ENCODE measurements at regions not wholly inside any gene's neighbourhood (a gene's known extent, or its start where the extent isn't known, plus 50 kb on each side); places are given as distances from the start of the nearest gene placed in this dataset.

DNA sequence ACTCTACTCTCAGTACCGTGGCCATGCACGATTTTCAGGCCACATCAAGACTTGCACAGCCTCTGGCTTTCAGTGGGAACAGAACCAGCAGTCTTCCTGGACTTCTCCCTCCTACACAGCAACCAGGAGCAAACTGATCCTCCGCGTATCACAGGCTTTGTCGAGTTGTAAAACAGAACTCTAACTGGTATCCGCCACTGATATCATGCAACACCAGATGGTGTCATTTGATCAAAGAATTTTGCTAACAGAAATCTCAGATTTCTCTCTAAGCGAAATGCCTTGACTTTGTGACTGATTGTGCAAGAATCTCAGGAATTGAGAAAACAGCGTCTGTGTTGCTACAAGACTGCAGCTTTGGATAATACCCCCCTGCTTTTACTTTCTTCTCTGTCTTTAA is 85.7 kb downstream of the COPS8 start:
- DNase-seq: no peak

DNA sequence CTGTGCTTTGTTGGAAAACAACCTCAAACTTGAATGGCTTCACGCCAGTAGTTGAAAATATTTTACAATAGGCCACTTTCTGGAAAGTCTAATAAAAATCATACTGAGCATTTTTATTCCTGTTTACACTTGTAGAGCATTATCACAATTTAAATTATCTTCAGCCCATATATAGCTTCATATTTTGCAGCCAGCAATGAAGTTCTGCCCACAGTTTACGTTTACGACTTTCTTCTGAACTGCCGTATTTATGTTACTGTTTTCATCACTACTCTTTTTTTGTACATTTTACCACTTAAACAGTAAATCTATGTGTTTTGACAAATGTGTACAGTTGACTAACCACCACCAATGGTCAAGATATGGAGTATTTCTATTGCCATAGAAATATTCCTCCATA is 86.2 kb downstream of the COPS8 start:
- DNase-seq: no peak

DNA sequence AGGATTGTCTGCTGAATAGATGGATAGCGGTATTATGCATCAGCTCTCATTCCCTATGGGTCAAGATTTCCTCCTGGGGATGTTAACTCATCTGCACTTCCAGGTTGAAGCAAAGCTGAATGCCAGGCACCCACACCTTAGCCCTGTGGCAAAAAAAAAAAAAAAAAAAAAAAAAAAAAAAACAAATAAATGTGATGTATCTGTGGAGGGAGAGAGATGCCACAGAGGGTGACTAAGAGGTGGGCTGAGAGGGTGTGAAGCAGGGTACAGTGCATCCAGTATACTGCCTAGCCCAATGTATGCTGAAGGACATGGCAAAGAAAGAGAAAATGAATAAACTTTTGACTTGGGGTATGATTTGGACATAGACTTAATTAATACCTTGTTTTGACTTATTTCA is 91.4 kb downstream of the COPS8 start:
- no peak for DNase-seq

GRCh38 chr2:237177986-237178385 is 92.3 kb downstream of the COPS8 start:
- DNase-seq: no peak

DNA sequence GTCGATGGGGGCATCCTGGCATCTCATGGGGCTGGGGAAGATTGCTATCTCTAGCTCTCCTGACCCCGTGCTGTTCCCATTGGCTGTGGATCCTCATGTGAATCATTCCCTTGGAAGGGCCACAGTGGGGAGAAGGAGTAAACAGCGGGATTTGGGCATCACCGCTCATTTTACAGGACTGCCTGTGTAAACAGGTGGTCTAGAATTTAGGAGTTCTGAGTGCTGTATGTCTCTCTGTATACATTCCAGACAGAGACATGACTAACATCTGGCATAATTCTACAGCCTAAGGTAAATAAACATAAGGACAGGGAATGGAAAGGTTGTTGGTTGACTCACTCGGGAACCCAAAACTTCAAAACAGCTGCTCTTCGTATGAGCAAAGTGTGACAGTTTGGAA is 92.7 kb downstream of the COPS8 start:
- DNase-seq: no peak

DNA sequence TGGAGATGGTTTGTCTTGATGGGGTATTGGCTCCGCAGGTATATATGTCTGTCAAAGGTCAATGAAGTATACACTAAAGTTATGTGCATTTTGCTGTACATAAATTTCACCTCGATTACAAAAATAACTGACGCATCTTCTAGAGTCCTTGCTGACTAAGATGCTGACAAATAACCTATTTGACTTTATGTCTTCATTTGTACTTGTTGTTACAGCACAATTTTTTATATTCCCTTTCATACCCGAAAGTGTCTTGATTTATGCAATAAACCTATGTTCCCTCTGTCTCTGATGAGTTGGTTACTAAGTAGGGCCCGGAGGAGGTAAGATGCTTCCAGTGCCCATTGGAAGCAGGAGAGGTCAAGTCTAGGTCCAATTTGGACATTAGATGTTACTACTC is 93.5 kb downstream of the COPS8 start:
- DNase-seq: no peak

GRCh38 chr2:237180187-237180586 is 94.5 kb downstream of the COPS8 start:
- DNase-seq: no peak

- no peak for DNase-seq
These were observed 95.3 kb downstream of the COPS8 start for GRCh38 chr2:237180987-237181386.

- DNase-seq: no peak
These were observed 96.2 kb downstream of the COPS8 start for GRCh38 chr2:237181844-237182243.

DNA sequence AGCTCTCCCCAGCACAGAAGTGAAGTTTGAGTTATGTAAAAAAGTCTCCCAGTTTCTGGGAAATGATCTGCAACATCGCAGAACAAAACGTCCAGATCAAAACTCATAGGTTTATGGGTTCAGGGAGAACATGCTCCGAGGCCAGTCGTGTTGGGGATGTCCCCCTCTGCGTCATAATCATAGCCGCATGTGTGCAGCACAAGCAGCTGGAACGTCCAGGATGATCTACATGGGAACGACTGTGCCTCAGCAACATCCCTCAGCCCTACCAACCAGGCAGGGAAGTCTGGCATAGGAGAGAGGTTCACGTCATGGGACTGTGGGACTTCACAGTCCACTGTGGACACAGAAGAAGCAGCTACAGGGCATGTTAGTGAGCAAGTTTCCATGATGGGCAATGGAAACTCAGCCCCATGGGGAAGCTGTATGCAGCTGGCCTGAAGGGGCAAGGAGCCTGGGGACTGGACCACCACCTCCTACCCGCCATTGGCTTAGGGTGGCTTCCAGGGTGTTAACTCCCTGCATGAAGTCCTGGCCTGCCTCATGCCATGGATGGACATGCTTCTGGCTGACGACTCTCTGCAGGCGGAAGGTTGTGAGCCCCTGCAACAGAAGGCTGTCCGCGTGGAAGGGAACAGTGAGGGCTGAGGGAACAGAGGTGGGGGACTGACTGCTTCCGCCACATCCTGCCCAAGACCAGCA is 96.9 kb downstream of the COPS8 start:
- DNase-seq: no peak

DNA sequence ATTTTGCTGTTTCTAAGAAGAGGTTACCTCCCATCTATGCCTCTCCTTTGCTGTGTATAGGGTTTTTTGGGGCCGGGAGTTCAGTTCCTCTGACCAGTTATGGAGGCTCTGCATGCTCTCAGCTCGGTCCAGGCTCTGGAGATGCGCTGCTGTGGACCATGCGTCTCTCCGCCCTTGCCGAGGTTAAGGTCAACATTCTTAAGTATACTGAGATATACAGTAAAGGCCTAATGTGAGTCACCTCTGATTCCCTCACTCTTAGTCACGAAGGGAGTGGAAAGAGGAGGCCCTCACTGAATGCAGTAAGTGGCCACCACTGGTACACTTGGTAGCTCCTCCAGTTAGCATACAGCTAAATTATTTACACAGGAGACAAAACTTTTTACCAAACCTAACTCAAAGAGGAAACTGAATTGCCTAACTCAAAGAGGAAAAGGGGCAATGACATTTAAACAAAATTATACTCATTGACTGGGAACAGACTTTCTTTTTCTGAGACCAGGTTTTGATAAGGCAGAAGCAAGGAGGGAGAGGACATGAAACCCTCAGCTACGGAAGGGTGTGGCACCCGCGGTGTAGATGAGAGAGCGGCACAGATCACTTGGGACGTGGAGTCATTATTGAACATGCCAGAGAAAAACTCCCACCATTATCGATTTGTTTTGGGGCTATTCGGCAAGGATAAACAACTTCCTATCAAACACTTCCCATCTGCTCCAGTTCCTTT is 98.7 kb downstream of the COPS8 start:
- DNase-seq: no peak

- DNase-seq: no peak
These were observed 99.3 kb downstream of the COPS8 start for GRCh38 chr2:237184919-237185552.

DNA sequence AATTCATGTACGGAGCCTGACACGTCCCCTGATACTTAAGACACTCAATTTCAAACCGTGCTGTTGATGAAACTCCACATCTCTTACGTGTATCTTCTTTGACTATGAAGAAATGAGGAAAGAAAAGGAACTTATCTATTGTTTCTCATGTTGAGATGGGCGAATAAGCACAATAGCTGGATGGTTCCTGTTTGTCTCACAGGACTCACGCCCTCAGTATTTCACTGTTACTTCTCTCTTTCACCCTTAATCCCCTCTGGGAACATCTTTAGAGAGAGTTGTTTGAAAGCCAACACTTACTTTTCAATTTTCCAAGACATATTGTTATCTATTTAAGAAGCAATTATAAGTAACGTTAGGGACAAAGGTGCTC is 99.8 kb downstream of the COPS8 start:
- DNase-seq: no peak

DNA sequence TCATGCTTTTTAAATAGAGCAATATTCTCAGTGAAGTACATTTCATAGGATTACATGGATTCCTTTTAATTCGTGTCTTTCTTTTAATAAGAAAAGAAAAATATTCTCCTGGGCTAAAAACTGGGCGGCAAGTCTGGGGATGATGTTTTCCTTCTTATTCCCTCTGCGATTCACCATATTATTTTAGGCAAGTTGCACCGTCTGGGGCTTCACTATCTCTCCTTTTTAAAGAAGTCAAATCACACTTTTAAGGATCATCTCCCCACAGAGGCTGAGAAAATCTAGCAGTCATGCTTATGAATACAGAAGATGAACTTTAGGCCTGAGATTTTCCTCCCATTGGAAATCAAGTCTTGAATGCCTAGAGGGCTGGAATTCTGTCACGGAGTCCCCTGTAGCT is 104.1 kb downstream of the COPS8 start:
- no peak for DNase-seq

DNA sequence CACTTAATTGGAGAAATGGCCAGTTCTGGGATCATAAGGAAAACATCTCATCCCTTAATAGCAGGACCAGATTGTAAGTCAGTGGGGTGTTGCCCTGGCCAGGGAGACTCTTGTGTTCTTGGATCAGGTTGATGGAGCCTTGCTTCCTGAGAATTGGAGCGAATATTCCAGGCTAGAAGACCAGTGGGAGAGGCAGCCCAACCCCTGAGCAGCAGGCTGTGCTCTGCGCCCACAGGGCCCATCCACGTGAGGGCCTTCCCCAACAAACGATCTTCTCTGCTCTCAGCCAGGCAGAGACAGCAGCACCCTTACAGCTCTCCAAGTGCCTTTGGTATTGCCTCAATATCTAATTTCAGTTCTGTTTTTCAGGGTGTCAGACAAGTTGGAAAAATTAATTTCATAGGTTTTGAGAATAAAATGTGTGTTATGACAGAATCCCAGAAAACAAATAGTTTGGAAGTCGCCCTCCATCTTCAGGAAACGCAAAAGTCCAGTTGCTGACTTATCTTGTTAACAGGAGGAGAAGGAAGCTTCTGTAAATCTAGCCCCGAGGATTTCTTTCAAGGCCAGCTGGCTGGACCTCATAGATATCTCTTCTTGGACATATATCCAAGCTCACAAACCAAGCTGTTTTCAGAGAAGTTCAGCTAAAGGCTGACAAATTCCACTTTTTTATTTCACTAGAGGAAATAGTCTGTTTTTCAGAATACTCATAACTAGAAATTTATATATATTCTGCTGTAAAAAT is 105.5 kb downstream of the COPS8 start:
- DNase-seq: no peak

GRCh38 chr2:237191714-237192081 is 106.0 kb downstream of the COPS8 start:
- no peak for DNase-seq

GRCh38 chr2:237192881-237193280 is 107.2 kb downstream of the COPS8 start:
- no peak for DNase-seq

GRCh38 chr2:237193436-237193835 is 107.7 kb downstream of the COPS8 start:
- DNase-seq: no peak

DNA sequence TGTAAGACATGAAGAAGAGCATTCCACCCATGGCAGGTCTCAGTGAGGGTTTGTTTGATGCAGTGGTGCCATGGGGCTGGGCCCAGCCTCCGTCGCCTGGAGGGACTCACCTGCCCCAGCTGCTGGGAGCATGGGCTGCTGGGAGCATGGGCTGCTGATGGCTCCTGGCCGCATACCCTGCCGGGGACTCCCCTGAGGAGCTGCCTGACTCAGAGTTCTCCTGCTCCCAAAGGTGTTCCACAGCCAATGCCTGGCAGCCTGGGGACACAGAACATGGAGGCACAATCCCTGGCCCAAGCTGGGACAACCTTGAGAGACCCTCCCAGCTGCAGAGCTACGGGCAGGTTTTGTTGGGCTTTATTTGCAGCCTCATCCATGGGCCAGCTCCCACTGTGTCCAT is 108.4 kb downstream of the COPS8 start:
- DNase-seq: no peak

- no peak for DNase-seq
These were observed 109.2 kb downstream of the COPS8 start for GRCh38 chr2:237194906-237195305.

DNA sequence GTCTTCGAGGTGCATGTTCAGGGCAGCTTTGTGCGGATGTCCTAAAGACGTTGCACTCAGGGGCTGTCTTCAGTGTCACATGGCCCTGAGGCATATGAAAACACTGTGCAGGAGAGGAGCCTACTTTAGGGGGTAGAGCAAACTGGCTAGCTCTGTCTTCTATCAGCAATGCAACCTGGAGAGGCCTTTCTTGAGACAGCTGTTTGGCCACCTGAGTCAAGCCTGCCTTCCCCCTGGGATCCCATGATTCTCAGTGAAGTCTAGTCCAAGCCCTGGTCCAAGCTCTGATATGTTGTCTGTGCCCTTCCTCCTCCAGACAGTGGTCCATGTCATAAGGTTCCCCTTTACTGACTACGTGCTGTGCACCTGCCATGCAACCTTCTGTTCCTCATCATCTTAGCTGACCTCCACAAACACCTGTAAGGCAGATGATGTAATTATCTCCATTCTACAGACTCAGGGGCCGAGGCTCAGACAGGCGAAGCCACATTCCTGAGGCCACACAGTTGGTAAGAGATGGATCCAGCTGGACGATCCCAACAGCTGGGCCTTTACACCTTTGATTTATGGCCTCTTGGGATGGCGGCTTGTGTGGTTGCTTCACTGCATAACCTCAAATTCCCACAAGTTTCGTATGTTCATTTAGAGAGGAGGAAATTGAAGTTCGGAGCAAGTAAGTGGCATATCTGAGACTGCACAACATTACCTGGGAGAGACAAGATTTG is 109.9 kb downstream of the COPS8 start:
- DNase-seq: no peak

- DNase-seq: no peak
These were observed 110.7 kb downstream of the COPS8 start for GRCh38 chr2:237196409-237196808.
